Activated CD4-positive, alpha-beta T cell treated with anti-CD3 and anti-CD28 coated beads, Interleukin-2, amount 50 U/mL, for 16 hours (primary cell): ENCODE measurements at regions not wholly inside any gene's neighbourhood (a gene's known extent, or its start where the extent isn't known, plus 50 kb on each side); places are given as distances from the start of the nearest gene placed in this dataset.

Source experiments
- DNase-seq: peaks from one replicate; pipeline ENCODE4 v3.0.0-alpha.2; 2020

DNA sequence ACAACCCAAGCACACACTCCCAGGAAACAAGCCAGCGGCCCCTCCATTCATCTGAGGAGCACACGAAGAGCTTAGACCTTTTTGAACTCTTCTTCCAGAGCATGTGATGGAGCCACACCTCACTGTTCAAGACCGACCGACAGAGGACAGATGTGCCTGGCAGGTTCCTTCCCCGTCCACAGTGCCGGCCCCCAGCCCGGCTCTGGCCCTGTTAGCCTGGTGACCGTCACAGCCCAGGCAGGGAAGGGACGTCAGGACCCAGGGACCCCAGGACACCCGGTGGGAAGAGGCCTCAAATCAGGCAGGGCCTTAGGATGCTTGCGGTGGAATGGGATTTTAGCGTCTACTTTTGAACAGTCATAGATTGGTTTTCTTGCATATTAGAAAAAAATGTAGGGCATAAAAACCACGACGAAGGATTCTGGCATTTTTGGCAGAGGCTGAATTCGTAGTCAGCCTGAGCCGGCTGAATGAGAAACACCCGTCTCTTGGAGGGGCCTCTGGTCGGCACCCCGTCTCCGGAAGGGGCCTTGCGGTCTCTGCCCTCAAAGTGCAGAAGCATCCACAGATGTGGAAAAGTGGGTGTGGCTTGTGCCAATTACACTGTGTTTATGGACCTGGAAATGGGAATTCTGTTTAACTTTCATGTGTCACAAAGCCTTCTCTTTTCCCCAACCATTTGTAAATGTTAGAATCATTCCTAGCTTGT, 79.3 kb downstream of the SIK1 start:
- DNase-seq = no peak

DNA sequence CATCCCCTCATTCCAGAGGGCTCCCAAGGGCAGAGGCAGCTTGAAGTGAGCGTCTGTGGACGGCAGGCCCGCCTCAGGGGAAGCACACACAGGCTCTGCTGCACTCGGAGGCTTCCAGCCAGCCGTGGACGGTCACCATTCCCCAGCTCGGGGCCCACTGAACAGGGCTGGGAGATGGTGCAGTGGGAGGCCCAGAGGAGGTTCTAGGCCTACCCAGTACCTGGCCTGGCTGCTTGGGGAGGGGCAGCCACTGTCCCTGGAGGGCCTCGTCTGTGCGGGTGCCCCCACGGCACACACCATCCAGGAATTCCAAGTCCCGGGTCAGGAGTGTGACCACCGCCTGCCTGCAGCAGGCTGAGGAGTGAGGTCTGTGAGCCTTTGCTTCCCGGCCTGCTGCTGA, 80.4 kb downstream of the SIK1 start:
- DNase-seq = no peak

DNA sequence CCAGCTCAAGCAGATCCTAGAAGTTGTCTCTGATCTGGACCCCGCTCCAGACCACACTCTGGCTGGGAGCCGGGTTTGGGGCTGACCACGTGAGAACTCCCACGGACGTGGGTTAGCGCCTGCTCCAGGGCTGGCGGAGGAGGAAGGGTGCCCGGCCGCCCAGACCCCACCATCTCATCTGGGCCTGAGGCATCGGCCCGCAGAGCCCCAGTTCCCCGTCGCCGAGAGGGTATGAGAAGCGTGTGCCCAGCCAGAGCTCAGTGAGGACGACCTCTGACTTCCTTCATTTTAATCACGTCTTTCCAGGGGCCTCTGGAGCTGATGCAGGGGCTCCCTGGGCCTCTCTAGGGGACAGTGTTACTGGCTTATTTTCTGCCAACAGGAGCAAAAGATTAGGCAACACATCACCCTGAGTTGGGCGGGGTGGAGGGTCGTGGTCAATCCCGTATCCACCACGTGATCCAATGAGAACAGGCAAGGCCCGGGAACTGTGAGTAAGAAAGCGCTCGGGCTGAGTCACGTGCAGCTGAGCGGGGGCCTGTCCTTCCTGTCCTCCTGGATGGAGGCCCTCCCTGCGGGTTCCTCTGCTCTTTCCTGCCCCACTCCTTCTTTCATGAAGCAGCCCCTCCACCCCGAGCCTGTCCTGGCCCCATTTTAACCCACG, 81.1 kb downstream of the SIK1 start:
- peak; percentile 44 for DNase-seq

DNA sequence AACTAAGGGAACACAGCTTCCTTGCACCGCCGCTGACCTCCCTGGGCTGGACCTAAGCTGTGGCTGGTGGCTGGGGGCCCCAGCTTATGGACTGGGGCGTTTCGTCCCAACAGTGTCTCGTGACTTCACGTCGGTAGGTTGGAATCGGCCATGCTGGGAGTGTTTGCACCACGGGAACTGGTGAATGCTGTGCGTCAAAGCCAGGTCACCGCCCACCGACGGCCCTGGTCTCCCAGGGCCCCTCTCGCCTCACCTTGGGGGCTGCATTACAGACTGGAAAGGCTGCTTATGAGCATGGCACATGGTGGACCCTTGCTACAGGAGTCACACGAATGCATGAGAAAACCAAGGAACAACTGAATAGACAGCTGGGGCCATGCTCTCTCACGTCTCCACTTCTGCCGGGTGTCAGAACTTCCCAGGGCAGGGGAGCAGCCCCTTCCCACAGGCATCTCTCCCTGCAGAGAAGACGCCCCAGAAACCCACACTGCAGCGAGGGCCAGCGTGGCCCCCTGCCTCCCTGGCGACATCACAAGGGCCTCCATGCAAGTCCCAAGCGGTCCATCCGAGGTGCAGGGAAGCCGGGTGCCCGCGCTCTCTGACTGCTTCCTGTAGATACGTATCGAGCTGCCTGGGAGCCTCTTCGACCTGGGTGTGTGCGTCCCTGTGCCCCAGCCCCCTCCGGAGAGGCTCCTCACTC, 81.7 kb downstream of the SIK1 start:
- DNase-seq = no peak

DNA sequence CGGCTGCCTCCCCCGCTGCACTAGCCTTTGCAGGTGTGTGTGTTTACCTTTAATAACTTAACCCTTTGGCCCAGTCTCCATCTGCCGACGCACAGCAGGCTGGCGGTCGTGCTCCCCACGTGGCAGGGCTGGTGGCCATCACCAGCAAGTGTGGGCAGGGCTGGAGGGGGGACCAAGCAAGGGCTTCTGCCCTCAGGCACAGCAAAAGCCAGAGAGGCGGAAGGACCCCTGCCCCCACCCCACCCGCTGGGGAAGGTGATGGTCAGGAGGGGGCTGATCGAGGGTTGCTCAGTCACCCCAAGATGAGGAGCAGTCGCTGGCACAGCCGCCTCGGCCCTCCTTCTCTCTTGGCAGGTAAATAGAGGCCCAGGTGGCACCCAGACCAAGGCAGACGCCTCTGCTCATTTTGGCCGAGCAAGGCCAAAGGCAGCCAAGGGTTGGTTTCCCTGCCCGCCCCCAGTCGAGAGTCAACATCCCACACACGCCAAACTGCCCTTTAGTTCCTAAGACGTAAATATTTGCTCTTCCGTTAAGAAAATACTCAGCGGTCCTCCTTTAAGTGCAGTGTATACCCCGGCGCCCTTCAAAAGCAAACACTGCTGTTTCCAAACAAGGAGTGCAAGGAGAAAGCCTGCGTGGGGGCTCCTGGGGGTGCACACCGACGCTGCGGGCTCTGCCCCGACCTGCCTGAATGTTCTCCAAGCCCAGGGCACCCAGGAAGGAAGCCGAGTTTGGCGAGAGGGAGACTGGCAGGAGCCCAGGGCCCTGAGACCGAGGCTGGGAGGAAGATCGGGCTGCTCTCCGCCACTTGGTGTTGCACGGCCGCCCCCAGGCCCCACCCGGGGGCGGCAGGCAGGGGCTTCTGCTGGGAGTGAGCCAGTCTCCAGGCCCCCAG, 82.7 kb downstream of the SIK1 start:
- no peak for DNase-seq

DNA sequence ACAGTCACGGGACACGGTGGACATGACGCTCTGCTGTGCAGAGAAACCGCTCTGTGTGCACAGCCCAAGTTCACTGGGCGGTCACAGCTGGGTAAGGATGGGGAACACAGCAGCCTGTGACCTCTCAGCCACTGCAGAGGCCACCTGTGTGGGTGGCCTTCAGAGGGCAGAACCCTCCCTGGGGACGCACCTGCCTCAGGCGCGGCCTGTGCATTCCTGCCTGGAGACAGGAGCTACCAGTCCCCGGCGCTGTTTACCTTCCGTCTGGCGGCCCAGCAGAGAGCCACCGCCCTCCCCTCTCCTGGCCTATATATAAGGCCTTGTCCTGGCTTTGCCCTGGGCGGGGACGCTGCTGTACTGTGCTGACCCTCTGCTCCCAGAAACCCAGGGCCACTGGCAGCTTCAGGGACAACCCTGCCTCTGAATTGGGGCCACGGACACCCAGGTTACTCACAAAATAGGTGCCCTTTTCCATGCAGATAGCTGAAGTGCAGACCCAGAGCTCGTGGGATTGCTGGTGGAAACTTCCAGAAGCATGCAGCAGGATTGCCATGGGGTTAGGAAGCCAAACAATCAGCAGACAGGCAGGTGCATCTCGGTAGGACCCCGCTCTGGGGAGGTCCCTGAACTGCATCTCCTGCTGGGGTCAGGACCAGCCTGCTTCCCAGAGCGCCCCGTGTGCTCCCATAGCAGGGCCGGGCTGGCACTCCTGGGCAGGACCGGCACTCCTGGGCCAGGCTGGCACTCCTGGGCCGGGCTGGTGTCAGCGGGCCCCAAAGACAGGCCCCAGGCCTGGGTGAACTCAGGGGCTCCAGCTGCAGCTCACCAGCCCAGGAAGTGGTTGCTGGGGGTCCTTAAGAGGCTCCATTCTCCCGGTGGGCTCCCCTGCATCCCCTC, 83.6 kb downstream of the SIK1 start:
- DNase-seq = no peak

DNA sequence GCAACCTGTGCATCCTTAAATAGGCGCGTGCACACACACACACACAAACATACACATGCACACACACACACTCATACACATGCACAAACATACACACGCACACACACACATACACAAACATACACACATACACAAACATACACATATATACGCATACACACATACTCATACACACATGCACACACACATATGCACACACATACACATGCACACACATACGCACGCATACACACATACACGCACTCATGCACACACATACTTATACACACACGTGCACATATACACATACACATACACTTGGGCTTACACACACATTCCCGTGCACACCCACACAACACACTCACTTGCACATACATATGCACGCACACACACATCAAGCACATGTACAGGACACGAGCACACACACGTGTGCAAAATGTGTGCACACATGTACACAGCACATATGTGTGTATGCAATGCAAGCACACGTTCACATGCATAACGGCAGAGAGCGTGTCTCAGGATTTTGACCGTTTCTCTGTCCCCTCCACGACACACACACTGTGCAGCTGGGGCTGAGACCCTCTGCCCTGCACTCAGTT, 84.5 kb downstream of the SIK1 start:
- no peak for DNase-seq

DNA sequence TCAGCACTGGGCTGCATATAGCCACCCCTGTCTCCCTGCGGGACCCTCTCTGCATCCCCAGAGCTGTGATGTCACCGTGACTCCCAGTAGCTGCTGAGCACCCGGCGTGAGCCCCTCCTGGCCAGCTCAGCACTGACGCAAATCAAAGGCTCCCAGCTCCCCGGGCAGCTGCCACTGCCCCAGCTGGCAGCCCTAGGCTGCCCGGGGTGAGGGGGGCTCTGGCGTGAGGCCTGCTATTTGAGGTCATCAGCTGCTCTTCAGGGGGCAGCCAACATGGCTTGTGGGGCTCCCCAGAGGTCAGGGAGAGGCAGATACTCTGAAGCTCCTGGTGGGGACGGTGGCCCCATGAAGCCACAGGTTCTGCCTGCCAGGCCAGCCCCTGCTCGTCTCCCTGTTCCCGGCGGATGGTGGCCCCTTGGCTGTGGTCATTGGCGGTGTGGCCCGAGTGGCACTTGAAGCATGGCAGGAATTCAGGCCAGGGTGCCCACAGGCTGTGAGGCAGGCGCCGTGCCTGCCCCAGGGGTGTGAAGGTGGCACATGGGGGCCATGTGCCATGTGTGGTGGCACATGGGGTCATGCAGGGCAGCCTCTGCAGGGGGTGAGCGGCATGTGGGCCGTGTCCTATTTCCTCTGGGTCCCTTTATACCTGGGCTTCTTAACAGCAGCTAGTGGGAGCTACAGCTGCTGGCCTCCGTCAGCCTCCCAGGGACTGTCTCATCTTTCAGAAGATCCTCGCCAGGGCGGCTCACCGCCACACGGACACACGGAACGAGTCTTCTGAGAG, 85.4 kb downstream of the SIK1 start:
- DNase-seq = no peak

DNA sequence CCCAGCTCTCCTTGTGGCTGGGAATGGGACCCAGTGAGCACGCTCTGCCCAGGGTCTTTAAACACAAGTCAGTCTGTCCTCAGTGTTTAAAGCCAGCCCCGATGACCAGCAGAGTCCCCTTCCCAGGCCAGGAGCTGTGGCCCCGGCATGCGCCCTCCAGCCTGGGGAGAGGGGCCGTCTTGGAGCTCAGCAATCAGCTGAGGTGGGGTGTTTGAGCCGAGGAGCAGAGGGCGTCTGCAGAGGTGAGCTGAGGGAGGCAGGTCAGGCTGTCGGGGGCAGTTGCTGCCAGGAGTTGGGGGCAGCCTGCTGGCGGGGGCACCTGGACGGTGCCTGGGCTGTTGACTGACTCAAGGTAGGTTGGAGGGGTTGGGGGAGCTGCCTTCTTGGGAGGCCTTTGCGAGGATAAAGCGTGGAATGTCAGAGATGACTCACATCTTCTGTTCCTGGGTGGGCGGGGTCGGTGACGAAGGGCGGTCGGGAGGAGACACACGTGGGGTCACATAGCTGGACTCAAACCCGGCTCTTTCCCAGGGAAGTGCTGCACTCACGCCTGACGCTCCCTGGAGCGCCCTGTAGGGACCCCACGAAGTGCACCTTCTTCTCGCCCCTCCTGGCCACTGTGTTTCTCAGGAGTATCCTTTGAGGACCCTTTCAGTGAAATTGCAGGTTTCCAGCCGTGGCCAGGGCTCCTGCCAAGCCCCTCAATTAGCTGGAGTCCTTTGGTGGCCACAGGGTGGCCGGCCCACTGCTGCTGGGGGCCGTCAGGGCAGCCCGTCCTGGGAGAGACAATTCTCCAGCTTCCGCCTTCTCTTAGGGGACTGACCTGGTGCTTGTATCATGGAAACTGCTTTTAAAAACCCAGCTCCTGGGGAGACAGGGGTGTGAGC, 86.2 kb downstream of the SIK1 start:
- DNase-seq = no peak

DNA sequence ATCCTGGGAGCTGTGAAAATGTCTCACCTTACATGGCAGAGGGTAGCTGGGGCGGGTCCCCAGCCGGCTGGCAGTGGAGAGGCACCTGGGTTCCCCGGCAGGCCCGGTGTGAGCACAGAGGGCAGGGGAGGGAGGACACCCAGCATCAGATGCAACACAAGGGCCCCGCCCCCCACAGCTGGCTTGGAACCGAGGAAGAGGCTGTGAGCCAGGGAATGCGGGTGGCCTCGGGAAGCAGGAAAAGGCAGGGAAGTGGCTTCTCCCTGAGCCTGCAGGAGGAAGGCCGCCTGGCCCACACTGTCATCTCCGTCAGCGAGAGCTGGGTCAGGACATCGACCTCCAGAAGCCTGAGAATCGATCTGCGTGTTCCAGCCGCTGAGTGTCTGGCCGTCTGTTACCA, 87.3 kb downstream of the SIK1 start:
- DNase-seq = no peak

DNA sequence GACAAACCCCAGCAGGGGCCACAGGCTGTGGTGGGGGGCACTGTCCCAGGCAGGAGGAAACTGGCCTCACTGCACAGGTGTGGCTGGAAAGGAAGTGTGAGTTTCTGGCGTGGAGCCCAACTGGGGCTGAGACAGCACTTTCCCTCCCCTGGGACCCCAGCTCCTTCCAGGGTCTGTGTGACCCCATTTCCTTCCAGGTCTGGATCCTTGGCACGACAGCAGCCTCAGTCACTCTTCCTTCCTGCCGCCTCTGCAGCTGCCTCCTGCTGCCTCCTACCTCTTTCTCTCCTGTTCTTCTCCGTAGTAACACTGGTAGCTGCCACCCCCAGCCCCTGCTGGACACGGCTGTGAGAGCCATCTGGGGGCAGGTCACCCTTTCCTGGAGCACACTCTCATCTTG, 88.0 kb downstream of the SIK1 start:
- DNase-seq = no peak

DNA sequence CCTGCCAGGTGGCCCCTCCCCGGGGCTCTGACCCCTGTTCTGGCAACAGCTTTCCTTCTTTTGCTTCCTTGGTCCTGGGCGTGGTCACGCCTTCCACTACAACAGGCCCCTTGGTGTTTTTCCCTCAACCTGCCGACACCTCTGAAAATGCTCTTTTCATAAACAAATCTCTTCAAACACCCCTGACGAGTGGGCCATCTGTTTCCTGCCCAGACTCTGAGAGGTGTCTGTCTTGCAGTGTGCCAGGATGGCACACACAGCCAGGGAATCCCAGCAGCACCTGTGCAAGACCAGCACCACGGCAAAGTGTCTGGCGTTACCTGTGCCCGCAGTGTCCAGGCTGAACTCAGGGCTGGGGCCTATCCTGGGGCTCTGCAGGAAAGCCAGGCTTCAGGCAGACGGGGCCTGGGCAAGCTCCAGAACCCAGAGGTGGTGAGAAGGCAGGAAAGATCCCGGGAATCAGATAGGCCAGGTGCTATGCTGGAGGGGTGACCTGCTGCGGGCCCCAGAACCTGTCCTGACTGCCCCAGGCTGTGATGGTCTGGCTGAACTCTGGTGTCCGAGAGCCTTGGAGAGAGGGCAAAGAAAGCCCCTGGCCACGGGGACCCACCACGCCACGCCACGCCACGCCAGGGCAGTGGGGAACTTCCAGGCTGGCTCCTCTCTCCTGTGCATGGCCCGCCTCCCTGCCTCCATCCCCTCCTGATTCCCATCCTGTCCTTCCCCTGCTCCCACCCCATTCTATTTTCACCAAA, 88.9 kb downstream of the SIK1 start:
- no peak for DNase-seq

DNA sequence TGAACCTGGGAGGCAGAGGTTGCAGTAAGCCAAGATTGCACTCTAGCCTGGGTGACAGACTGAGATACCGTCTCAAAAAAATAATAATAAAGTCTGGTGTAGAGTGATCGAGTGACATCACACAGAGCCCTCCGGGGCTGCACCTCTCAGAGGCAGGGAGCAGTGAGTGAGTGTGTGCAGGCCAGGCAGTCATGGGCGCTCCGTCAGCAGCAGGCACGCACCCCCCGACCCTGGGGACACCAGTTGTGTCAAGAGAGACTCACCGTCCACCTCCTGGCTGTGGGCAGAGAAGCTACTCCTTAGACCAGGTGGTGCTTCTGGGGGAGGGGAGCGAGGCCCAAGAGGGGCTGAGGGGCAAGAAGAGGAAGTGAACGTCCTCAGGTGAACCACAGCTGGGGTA, 91.8 kb downstream of the SIK1 start:
- DNase-seq = no peak

DNA sequence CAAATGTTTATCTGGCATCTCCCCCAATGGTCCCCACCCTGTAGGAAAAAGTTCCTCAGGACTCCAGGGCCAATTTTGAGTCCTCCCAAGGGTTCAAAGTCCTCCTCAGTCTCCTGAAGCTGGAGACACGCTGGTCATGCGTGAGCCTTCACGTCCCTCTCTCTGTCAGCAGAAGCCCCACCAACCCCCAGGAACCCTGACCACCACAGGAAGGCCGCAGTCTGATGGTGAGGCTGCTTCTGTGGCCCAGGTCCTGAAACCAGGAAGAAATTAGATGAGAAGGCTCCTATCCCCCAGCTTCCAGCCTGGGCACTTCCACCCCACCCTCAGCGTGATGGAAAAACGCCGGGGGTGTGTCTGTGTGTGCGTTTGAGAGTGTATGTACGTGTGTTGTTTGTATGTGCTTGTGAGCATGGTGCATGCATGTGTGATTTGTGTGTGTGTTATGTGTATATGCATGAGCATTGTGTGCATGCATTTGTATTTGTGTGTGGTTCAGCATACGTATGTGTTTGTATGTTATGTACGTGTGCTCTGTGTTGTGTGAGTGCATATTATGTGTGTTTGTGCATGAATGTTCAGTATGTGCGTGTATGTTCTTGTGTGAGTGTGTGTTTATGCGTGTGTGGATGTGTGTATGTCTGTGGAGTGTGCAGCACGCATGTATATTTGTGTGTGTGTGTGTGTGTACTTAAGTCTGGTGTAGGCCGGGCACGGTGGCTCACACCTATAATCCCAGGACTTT, 92.5 kb downstream of the SIK1 start:
- DNase-seq = no peak

DNA sequence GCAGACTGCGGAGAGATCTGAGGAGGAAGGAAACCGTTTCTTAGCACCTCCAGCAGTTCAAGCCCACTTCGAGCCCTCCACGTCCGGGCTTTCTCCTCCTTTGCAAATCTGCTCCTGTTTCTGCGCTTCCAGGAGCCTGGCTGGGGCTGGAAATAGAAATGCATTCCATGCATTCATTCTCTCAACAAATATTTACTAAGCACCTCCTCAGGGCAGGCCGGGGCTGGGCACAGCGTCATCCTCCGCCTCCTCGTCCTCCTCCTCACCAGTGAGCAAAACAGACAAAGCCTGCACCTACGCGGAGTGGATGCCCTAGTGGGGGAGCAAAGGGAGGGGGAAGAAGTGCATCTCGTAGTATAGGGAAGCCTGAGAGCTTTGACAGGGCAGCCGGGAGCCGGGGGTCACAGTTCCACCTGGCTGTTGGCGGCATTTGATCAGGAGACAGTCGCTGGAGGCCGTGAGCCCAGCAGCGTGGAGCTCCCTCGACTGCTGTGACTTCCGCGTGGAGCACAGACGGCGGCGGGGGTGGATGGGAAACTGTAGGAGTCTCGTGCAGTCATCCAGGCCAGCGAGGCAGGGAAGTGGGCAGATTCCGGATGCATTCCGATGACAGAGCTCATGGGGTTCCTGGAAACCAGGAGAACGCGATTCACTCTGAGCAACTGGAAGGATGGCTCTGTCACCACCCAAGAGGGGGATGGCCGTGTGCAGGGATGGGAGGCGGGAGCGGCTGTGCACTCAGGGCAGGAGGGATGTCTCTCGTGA, 93.5 kb downstream of the SIK1 start:
- DNase-seq = no peak

DNA sequence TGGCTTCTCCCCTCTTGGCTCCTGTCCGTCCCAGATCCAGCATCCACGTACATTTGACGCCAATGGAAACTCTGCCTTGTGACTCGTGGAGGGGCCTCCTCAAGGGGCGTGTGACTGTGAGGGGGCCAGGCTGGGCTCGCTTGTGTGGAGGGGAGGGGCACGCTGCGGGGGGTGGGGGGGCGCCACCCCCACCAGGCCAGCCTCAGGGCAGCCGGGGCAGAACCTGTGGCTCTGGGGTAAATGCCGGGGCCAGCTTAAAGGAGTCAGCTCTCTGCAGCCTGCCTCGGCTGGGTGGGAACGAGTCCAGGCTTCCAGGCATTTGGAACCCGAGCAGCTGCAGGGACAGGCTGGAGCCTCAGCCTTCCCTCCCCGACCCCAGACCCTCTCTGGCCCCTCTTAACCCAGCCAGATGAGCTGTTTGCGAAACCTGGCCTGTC, 94.1 kb downstream of the SIK1 start:
- no peak for DNase-seq
